Activated T-cell treated with anti-CD3 and anti-CD28 coated beads, Interleukin-2, amount 50 U/mL, for 72 hours (primary cell): ENCODE measurements at regions not wholly inside any gene's neighbourhood (a gene's known extent, or its start where the extent isn't known, plus 50 kb on each side); places are given as distances from the start of the nearest gene placed in this dataset.
"Not testable (repeated sequence)": the region's sequence is repeated elsewhere in the genome, so short reads cannot be mapped to it uniquely, and the experiment has no call there.

Source experiments
- ATAC-seq, 2 donors: fragments of 150-1000 bp; cut with Tn5 transposase; replicated peaks in 1 of 2; 2 replicates each; pipeline ENCODE4 v1.10.0; 2021; ENCODE audit warnings: moderate library complexity in 2 of 2, mild to moderate bottlenecking in 1 of 2
- DNase-seq, 2 donors: peaks; one replicate each; pipeline ENCODE4 v3.0.0; 2021 to 2022; ENCODE audit warnings: mixed read lengths in 1 of 2
- H3K27ac Mint-ChIP-seq: one replicate; pipeline ENCODE4 v1.8.0; 2022; ENCODE audit warnings: mild to moderate bottlenecking, moderate library complexity, mixed read lengths
- H3K27me3 Mint-ChIP-seq: one replicate; pipeline ENCODE4 v1.8.0; 2022; ENCODE audit warnings: low read depth, mixed read lengths
- H3K36me3 Mint-ChIP-seq, 2 donors: one replicate each; pipeline ENCODE4 v1.8.0; 2022; ENCODE audit warnings: mixed read lengths in 2 of 2, mild to moderate bottlenecking in 1 of 2; ENCODE audit not compliant: insufficient read depth in 2 of 2
- H3K4me1 Mint-ChIP-seq: one replicate; pipeline ENCODE4 v1.8.0; 2022; ENCODE audit warnings: low read depth, mixed read lengths
- H3K4me3 Mint-ChIP-seq, 2 donors: one replicate each; pipeline ENCODE4 v1.8.0; 2022; ENCODE audit warnings: mild to moderate bottlenecking in 2 of 2, mixed read lengths in 2 of 2, moderate library complexity in 2 of 2
- H3K9me3 Mint-ChIP-seq, 2 donors: one replicate each; pipeline ENCODE4 v1.8.0; 2022; ENCODE audit warnings: mixed read lengths in 2 of 2

GRCh38 chr3:178967177-178967532 lies 104.5 kb downstream of the ZMAT3 start:
- no peak for ATAC-seq
- Mint-ChIP-seq H3K4me1 (peaks cover 19% of the 10 kb centered on the region), H3K27ac (no peak overlapping the region), H3K4me3 (no peak overlapping the region), H3K9me3 (no peaks in the 10 kb centered on the region), H3K27me3 (no peaks in the 10 kb centered on the region), H3K36me3 (no peaks in the 10 kb centered on the region)
- DNase-seq, result no peak

GRCh38 chr3:178966299-178967176 lies 105.1 kb downstream of the ZMAT3 start:
- DNase-seq, result no peak
- H3K27ac Mint-ChIP-seq, result no peak overlapping the region

GRCh38 chr3:178964551-178964950 lies 107.1 kb downstream of the ZMAT3 start:
- Mint-ChIP-seq H3K27ac (no peak overlapping the region), H3K36me3 (peaks cover under 1 to 3% of the 10 kb centered on the region in 2 donors), H3K4me3 (no peak overlapping the region), H3K27me3 (no peaks in the 10 kb centered on the region), H3K9me3 (no peaks in the 10 kb centered on the region), H3K4me1 (peaks cover 18% of the 10 kb centered on the region)
- ATAC-seq (no peak), DNase-seq (no peak)

More at GRCh38 chr3:178966299-178967176, 105.1 kb downstream of the ZMAT3 start:
- ATAC-seq, result no peak
- no peaks in the 10 kb centered on the region for H3K36me3 Mint-ChIP-seq
- H3K9me3 Mint-ChIP-seq, result no peaks in the 10 kb centered on the region
- no peak overlapping the region for H3K4me3 Mint-ChIP-seq
- peaks cover 19% of the 10 kb centered on the region for H3K4me1 Mint-ChIP-seq
- H3K27me3 Mint-ChIP-seq, result no peaks in the 10 kb centered on the region

GRCh38 chr3:178960918-178961317 lies 110.7 kb downstream of the ZMAT3 start:
- Mint-ChIP-seq H3K9me3 (peaks cover 0 to 5% of the 10 kb centered on the region in 2 donors), H3K4me1 (no peaks in the 10 kb centered on the region), H3K27ac (no peak overlapping the region), H3K36me3 (peaks cover 3% of the 10 kb centered on the region in 2 donors), H3K4me3 (no peak overlapping the region), H3K27me3 (no peaks in the 10 kb centered on the region)
- no peak for DNase-seq
- ATAC-seq, result no peak

GRCh38 chr3:178960181-178960580 lies 111.4 kb downstream of the ZMAT3 start:
- no peak overlapping the region for H3K27ac Mint-ChIP-seq

GRCh38 chr3:178950676-178951075 lies 120.9 kb downstream of the ZMAT3 start:
- Mint-ChIP-seq H3K36me3 (peaks cover 5 to 18% of the 10 kb centered on the region in 2 donors), H3K27ac (peak overlapping the region; percentile 76), H3K27me3 (no peaks in the 10 kb centered on the region), H3K4me1 (peaks cover 16% of the 10 kb centered on the region), H3K9me3 (peaks cover 5 to 8% of the 10 kb centered on the region in 2 donors), H3K4me3 (peak overlapping the region in 1 of 2 donors; percentile 5)
- peak; percentile 89 to 94 for ATAC-seq
- peak; percentile 25 to 28 for DNase-seq

More at GRCh38 chr3:178960181-178960580, 111.4 kb downstream of the ZMAT3 start:
- Mint-ChIP-seq H3K4me1 (no peaks in the 10 kb centered on the region), H3K36me3 (peaks cover 3% of the 10 kb centered on the region in 2 donors), H3K9me3 (peaks cover 0 to 5% of the 10 kb centered on the region in 2 donors), H3K27me3 (no peaks in the 10 kb centered on the region), H3K4me3 (no peak overlapping the region)
- ATAC-seq, result no peak
- DNase-seq, result no peak

GRCh38 chr3:178949896-178950295 lies 121.7 kb downstream of the ZMAT3 start:
- DNase-seq, result no peak
- H3K27me3 Mint-ChIP-seq, result no peaks in the 10 kb centered on the region
- H3K9me3 Mint-ChIP-seq, result peaks cover 5 to 13% of the 10 kb centered on the region in 2 donors
- no peak overlapping the region for H3K4me3 Mint-ChIP-seq
- no peak overlapping the region for H3K27ac Mint-ChIP-seq
- H3K4me1 Mint-ChIP-seq, result peaks cover 16% of the 10 kb centered on the region
- no peak for ATAC-seq
- peaks cover 5 to 18% of the 10 kb centered on the region in 2 donors for H3K36me3 Mint-ChIP-seq

GRCh38 chr3:178948546-178948945 lies 123.1 kb downstream of the ZMAT3 start:
- ATAC-seq, result no peak
- Mint-ChIP-seq H3K27me3 (no peaks in the 10 kb centered on the region), H3K27ac (no peak overlapping the region), H3K4me1 (peaks cover 16% of the 10 kb centered on the region), H3K9me3 (peaks cover 7 to 16% of the 10 kb centered on the region in 2 donors), H3K4me3 (no peak overlapping the region), H3K36me3 (peaks cover 5 to 20% of the 10 kb centered on the region in 2 donors)
- no peak for DNase-seq

- Mint-ChIP-seq H3K27me3 (no peaks in the 10 kb centered on the region), H3K4me3 (no peak overlapping the region), H3K9me3 (peaks cover 9 to 17% of the 10 kb centered on the region in 2 donors), H3K36me3 (peaks cover 7 to 24% of the 10 kb centered on the region in 2 donors), H3K27ac (no peak overlapping the region), H3K4me1 (peaks cover 16% of the 10 kb centered on the region)
- ATAC-seq (no peak), DNase-seq (no peak)
Observed at GRCh38 chr3:178947738-178948137, 123.9 kb downstream of the ZMAT3 start.

GRCh38 chr3:178942261-178942660 lies 129.3 kb downstream of the ZMAT3 start:
- not testable (repeated sequence) for H3K27ac Mint-ChIP-seq, DNase-seq, ATAC-seq, H3K27me3 Mint-ChIP-seq, H3K4me1 Mint-ChIP-seq, H3K4me3 Mint-ChIP-seq
- Mint-ChIP-seq H3K36me3 (peaks cover 2 to 12% of the 10 kb centered on the region in 2 donors), H3K9me3 (peaks cover 6 to 18% of the 10 kb centered on the region in 2 donors)

GRCh38 chr3:178930116-178930515 lies 141.5 kb downstream of the ZMAT3 start:
- Mint-ChIP-seq H3K27me3 (no peaks in the 10 kb centered on the region), H3K27ac (no peak overlapping the region), H3K36me3 (peaks cover 15% of the 10 kb centered on the region in 2 donors), H3K9me3 (peaks cover 26 to 30% of the 10 kb centered on the region in 2 donors), H3K4me3 (no peak overlapping the region), H3K4me1 (no peaks in the 10 kb centered on the region)
- DNase-seq (no peak), ATAC-seq (no peak)

- Mint-ChIP-seq H3K4me3 (no peak overlapping the region), H3K36me3 (peaks cover 9 to 10% of the 10 kb centered on the region in 2 donors)
- no peak for ATAC-seq
Observed at GRCh38 chr3:178916223-178916622, 155.4 kb downstream of the ZMAT3 start.

GRCh38 chr3:178915365-178915764 lies 156.2 kb downstream of the ZMAT3 start:
- Mint-ChIP-seq H3K4me3 (no peak overlapping the region), H3K9me3 (peaks cover 19 to 21% of the 10 kb centered on the region in 2 donors), H3K4me1 (no peaks in the 10 kb centered on the region), H3K27me3 (no peaks in the 10 kb centered on the region), H3K27ac (no peak overlapping the region), H3K36me3 (peaks cover 9 to 10% of the 10 kb centered on the region in 2 donors)
- DNase-seq (no peak), ATAC-seq (no peak)

More at GRCh38 chr3:178916223-178916622, 155.4 kb downstream of the ZMAT3 start:
- Mint-ChIP-seq H3K4me1 (no peaks in the 10 kb centered on the region), H3K9me3 (peaks cover 19 to 21% of the 10 kb centered on the region in 2 donors), H3K27me3 (no peaks in the 10 kb centered on the region), H3K27ac (no peak overlapping the region)
- DNase-seq, result no peak
